PC-9 (cell line): ENCODE measurements at regions not wholly inside any gene's neighbourhood (a gene's known extent, or its start where the extent isn't known, plus 50 kb on each side); places are given as distances from the start of the nearest gene placed in this dataset.

Source experiments
- BruUV-seq: library from RNA; stranded (reverse); fragments of 400-500 nt; replicated peaks from 2 replicates; lab custom pipeline; 2021; lab: Mats Ljungman, UMichigan
- CTCF ChIA-PET: fragments of 300-600 bp; sonication (Branson Sonifier 250); formaldehyde crosslinking; loops from one replicate; lab custom pipeline; 2022; ENCODE audit warnings: antibody characterized with exemption; lab: Charles Lee
- POLR2A ChIA-PET: fragments of 300-600 bp; sonication (Branson Sonifier 250); formaldehyde crosslinking; loops from one replicate; lab custom pipeline; 2022; ENCODE audit warnings: antibody characterized with exemption; ENCODE audit not compliant: unreplicated experiment; lab: Charles Lee
- DNase-seq, 2 experiments: peaks; one replicate each; pipeline versions ENCODE4 v3.0.0 to v3.0.0-alpha.2; 2015 to 2022; ENCODE audit warnings: mixed read lengths in 1 of 2
- H2AFZ ChIP-seq: fragments of 200-600 bp; sonication (generic); 2 replicates; pipeline ENCODE4 v1.8.1; 2017; ENCODE audit warnings: antibody characterized with exemption
- H3F3A ChIP-seq: fragments of 200-600 bp; sonication (generic); 2 replicates; pipeline ENCODE4 v1.8.1; 2017; ENCODE audit warnings: antibody characterized with exemption, mild to moderate bottlenecking, low read depth; ENCODE audit not compliant: insufficient read depth
- H3K27ac ChIP-seq: fragments of 200-600 bp; sonication (generic); 2 replicates; pipeline ENCODE4 v1.6.1; 2016; ENCODE audit warnings: mixed run types
- H3K27me3 ChIP-seq: fragments of 200-600 bp; sonication (generic); 2 replicates; pipeline ENCODE4 v1.6.1; 2016; ENCODE audit warnings: low read depth, mixed run types; ENCODE audit not compliant: insufficient read depth
- H3K36me3 ChIP-seq: fragments of 200-600 bp; sonication (generic); 2 replicates; pipeline ENCODE4 v1.6.1; 2016; ENCODE audit warnings: low read depth, mixed run types
- H3K4me1 ChIP-seq: fragments of 200-600 bp; sonication (generic); replicated peaks from 2 replicates; pipeline ENCODE4 v1.6.1; 2016; ENCODE audit warnings: mixed run types; ENCODE audit not compliant: insufficient read depth
- H3K4me2 ChIP-seq: fragments of 200-600 bp; sonication (generic); 2 replicates; pipeline ENCODE4 v1.6.1; 2017; ENCODE audit warnings: mixed run types
- H3K4me3 ChIP-seq: fragments of 200-600 bp; sonication (generic); 2 replicates; pipeline ENCODE4 v1.6.1; 2016; ENCODE audit warnings: mixed run types
- H3K79me2 ChIP-seq: fragments of 200-600 bp; sonication (generic); 2 replicates; pipeline ENCODE4 v1.6.1; 2017; ENCODE audit warnings: low read depth, mixed run types
- H3K9me2 ChIP-seq: fragments of 200-600 bp; sonication (generic); 2 replicates; pipeline ENCODE4 v1.8.1; 2017; ENCODE audit warnings: mild to moderate bottlenecking; ENCODE audit not compliant: insufficient read depth
- H3K9me3 ChIP-seq: fragments of 200-600 bp; sonication (generic); 2 replicates; pipeline ENCODE4 v1.8.1; 2016; ENCODE audit warnings: low read depth; ENCODE audit not compliant: insufficient read depth
- H4K20me1 ChIP-seq: fragments of 200-600 bp; sonication (generic); 2 replicates; pipeline ENCODE4 v1.8.1; 2017; ENCODE audit not compliant: insufficient read depth
- EZH2 ChIP-seq: fragments of 200-600 bp; sonication (generic); IDR thresholded peaks from 2 replicates; pipeline ENCODE4 v1.8.0; 2017; ENCODE audit warnings: antibody characterized with exemption, low read depth
- intact Hi-C: fragments of 100-400 bp; cut with micrococcal nuclease; formaldehyde crosslinking; loops from one replicate; pipeline ENCODE4 v1.10.0; 2022; ENCODE audit not compliant: unreplicated experiment
- TF ChIP-seq, protein P1 (sequence below): fragments of 200-600 bp; sonication (generic); conservative IDR thresholded peaks from 2 replicates; pipeline ENCODE4 v1.6.1; 2017; ENCODE audit warnings: mixed run types, antibody characterized with exemption, mild to moderate bottlenecking, moderate library complexity

DNA sequence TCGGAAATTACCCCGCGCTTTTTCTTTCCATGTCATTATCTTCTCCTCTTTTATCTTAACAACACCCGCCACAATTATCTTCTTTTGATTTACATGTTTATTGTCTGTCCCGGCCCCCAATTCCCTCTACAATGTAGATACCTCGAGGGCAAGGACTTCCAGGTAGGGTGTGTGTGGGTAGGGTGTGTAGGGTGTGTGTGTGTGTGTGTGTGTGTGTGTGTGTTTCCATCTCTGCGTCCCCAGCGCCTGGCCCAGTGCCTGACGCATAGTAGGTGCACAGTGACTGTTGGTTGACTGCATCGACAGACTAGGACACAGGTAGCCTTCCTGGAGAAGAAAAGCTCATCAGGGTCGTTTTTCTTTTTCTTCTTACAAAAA lies 103.1 kb downstream of the UCHL1 start:
- Histone ChIP-seq H3K4me1 (peaks cover 34% of the 10 kb centered on the region), H3K9me3 (no peaks in the 10 kb centered on the region), H3K27me3 (no peaks in the 10 kb centered on the region), H3K36me3 (peaks cover 10% of the 10 kb centered on the region; the same call in 1 of the 2 replicates), H3K4me2 (peak overlapping the region; percentile 78), H4K20me1 (peaks cover 3% of the 10 kb centered on the region; the same call in 1 of the 2 replicates), H3K27ac (peak overlapping the region; percentile 59), H3K79me2 (peaks cover 40% of the 10 kb centered on the region), H3K9me2 (no peaks in the 10 kb centered on the region), H3F3A (no peaks in the 10 kb centered on the region; the same call in 1 of the 2 replicates), H3K4me3 (peak overlapping the region; percentile 91), H2AFZ (peak overlapping the region; percentile 75; the same call in 1 of the 2 replicates)
- ChIA-PET CTCF (interaction anchor here (0.9 to 1.2 kb wide), 3 partner anchors 26 to 80 kb away, joined by 3 to 5 read pairs (median 4); no protein-coding TSS in a partner anchor), POLR2A (interaction anchor here (0.7 to 1.3 kb wide), 6 partner anchors 14 to 165 kb away, joined by 3 to 9 read pairs (median 4); partner anchors contain the start of gene UCHL1)
- BruUV-seq, result no TSS peak
- intact Hi-C loops, result loop anchor here (1.0 to 5.0 kb wide), 9 partner anchors 41 to 301 kb away; partner anchors contain the start of gene LIMCH1
- no peak for DNase-seq
- TF ChIP-seq EZH2, result no peak
- TF ChIP-seq, protein P1, sequence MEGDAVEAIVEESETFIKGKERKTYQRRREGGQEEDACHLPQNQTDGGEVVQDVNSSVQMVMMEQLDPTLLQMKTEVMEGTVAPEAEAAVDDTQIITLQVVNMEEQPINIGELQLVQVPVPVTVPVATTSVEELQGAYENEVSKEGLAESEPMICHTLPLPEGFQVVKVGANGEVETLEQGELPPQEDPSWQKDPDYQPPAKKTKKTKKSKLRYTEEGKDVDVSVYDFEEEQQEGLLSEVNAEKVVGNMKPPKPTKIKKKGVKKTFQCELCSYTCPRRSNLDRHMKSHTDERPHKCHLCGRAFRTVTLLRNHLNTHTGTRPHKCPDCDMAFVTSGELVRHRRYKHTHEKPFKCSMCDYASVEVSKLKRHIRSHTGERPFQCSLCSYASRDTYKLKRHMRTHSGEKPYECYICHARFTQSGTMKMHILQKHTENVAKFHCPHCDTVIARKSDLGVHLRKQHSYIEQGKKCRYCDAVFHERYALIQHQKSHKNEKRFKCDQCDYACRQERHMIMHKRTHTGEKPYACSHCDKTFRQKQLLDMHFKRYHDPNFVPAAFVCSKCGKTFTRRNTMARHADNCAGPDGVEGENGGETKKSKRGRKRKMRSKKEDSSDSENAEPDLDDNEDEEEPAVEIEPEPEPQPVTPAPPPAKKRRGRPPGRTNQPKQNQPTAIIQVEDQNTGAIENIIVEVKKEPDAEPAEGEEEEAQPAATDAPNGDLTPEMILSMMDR, result no peak

DNA sequence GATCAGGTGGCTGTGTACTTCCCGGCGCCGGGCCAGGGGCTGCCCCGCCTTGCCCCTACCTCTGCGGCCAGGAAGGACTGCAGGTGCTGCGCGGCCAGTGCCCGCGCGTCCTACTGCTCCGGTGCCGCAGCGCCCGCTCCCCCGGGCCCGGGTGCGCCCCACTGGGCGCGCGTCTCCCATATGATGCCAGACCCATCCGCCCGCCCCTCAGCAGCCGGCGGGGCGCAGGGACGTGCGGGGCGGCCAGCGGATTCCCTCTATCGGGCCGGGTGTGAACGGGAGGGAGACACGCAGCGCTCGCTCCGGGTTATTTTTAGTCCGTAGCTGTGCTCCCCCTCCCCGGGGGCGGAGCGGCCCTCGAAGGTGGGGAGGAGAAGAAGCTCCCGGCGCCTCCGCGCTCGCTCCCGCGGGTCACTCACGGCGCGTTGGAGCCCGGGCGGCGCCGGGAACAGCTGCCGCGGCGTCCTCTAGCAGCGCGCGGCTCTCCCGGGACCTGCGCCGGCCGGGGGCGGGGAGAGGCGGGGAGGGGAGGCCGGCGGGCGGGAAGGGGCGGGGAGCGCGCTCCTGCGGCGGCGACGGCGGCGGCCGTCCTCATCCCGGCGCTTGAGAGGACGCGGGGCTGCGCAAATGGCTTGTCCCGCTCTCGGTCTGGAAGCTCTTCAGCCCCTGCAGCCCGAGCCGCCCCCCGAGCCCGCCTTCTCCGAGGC lies 103.6 kb downstream of the UCHL1 start:
- no TSS peak for BruUV-seq

More for the DNA sequence above, 103.6 kb downstream of the UCHL1 start:
- Histone ChIP-seq H4K20me1 (peaks cover 3% of the 10 kb centered on the region; the same call in 1 of the 2 replicates), H3K9me2 (no peaks in the 10 kb centered on the region), H2AFZ (peak overlapping the region; percentile 83), H3K9me3 (no peaks in the 10 kb centered on the region), H3K4me2 (peak overlapping the region; percentile 98), H3F3A (no peaks in the 10 kb centered on the region; the same call in 1 of the 2 replicates), H3K27me3 (no peaks in the 10 kb centered on the region), H3K79me2 (peaks cover 46% of the 10 kb centered on the region), H3K36me3 (peaks cover 16% of the 10 kb centered on the region), H3K4me1 (peaks cover 34% of the 10 kb centered on the region), H3K4me3 (peak overlapping the region; percentile 91), H3K27ac (peak overlapping the region; percentile 71)
- POLR2A ChIA-PET, result interaction anchor here (0.6 to 1.4 kb wide), 8 partner anchors 26 to 636 kb away, joined by 3 to 24 read pairs (median 4); partner anchors contain the start of gene UCHL1
- DNase-seq, result peak; percentile 56 to 78
- intact Hi-C loops, result loop anchor here (2.0 to 5.0 kb wide), 5 partner anchors 72 to 300 kb away; no protein-coding TSS in a partner anchor
- TF ChIP-seq, protein P1, result no peak
- TF ChIP-seq EZH2, result no peak
- CTCF ChIA-PET, result interaction anchor here (0.6 to 0.9 kb wide), 2 partner anchors 26 to 145 kb away, joined by 3 to 4 read pairs; no protein-coding TSS in a partner anchor
